WERI-Rb-1 (cell line): ENCODE measurements at regions not wholly inside any gene's neighbourhood (a gene's known extent, or its start where the extent isn't known, plus 50 kb on each side); places are given as distances from the start of the nearest gene placed in this dataset.

ENCODE experiments used
- DNase-seq: peaks from one replicate; pipeline ENCODE4 v3.0.0-alpha.2; 2020
- H3K27ac ChIP-seq: fragments of 250-450 bp; sonication (Bioruptor Pico); 2 replicates; pipeline ENCODE4 v1.5.1; 2020; ENCODE audit warnings: mild to moderate bottlenecking, moderate library complexity
- H3K27me3 ChIP-seq: fragments of 250-450 bp; sonication (Bioruptor Pico); 2 replicates; pipeline ENCODE4 v1.5.1; 2021; ENCODE audit warnings: mild to moderate bottlenecking, low read depth, moderate library complexity; ENCODE audit not compliant: insufficient read depth, severe bottlenecking
- H3K36me3 ChIP-seq: fragments of 250-450 bp; sonication (Bioruptor Pico); 2 replicates; pipeline ENCODE4 v1.5.1; 2020; ENCODE audit warnings: mild to moderate bottlenecking, moderate library complexity
- H3K4me3 ChIP-seq: 2 replicates; pipeline ENCODE4 v1.5.1; 2011; ENCODE audit warnings: low read depth, mild to moderate bottlenecking, control low read depth, low read length
- H3K9me3 ChIP-seq: fragments of 250-450 bp; sonication (Bioruptor Pico); 2 replicates; pipeline ENCODE4 v1.5.1; 2021; ENCODE audit warnings: mild to moderate bottlenecking, moderate library complexity; ENCODE audit not compliant: severe bottlenecking
- TF ChIP-seq, protein P1 (sequence below): IDR thresholded peaks from 2 replicates; pipeline ENCODE4 v1.5.1; 2011; ENCODE audit warnings: low read depth, mild to moderate bottlenecking, control low read depth, inconsistent platforms, low read length

- no peaks in the 10 kb centered on the region for H3K36me3 ChIP-seq
- no peak for DNase-seq
- no peak overlapping the region for H3K27ac ChIP-seq
- no peak overlapping the region for H3K4me3 ChIP-seq
- no peaks in the 10 kb centered on the region for H3K9me3 ChIP-seq
- H3K27me3 ChIP-seq = no peaks in the 10 kb centered on the region
- TF ChIP-seq, protein P1, sequence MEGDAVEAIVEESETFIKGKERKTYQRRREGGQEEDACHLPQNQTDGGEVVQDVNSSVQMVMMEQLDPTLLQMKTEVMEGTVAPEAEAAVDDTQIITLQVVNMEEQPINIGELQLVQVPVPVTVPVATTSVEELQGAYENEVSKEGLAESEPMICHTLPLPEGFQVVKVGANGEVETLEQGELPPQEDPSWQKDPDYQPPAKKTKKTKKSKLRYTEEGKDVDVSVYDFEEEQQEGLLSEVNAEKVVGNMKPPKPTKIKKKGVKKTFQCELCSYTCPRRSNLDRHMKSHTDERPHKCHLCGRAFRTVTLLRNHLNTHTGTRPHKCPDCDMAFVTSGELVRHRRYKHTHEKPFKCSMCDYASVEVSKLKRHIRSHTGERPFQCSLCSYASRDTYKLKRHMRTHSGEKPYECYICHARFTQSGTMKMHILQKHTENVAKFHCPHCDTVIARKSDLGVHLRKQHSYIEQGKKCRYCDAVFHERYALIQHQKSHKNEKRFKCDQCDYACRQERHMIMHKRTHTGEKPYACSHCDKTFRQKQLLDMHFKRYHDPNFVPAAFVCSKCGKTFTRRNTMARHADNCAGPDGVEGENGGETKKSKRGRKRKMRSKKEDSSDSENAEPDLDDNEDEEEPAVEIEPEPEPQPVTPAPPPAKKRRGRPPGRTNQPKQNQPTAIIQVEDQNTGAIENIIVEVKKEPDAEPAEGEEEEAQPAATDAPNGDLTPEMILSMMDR = no peak
These were observed 487.6 kb downstream of the COG6 start for GRCh38 chr13:40143106-40143505.

DNA sequence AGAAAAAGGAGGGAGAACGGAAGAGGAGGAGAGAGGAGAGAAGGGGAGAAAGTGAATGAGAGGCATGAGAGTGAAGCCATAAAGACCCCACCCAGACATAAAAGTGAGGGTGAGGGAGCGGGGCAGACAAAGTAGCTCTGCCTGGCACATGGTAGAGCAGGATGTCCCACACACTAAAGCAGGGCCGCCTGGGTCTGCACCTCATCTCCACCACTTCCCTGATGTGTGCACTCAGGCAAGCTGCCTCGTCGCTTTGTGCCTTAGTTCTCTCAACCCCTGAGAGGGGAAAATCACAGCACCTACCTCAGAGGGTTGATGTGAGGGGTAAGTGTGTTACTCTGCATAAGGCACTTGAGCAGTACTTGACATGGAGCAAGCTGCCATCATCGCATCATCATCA, 488.1 kb downstream of the COG6 start:
- DNase-seq = no peak
- no peak overlapping the region for H3K27ac ChIP-seq
- no peaks in the 10 kb centered on the region for H3K36me3 ChIP-seq
- TF ChIP-seq, protein P1 = no peak
- no peak overlapping the region for H3K4me3 ChIP-seq
- no peaks in the 10 kb centered on the region for H3K27me3 ChIP-seq
- no peaks in the 10 kb centered on the region for H3K9me3 ChIP-seq

- Histone ChIP-seq H3K4me3 (no peak overlapping the region), H3K36me3 (no peaks in the 10 kb centered on the region), H3K27ac (no peak overlapping the region), H3K9me3 (no peaks in the 10 kb centered on the region), H3K27me3 (no peaks in the 10 kb centered on the region)
- TF ChIP-seq, protein P1 = no peak
- DNase-seq = no peak
These were observed 489.7 kb downstream of the COG6 start for GRCh38 chr13:40145139-40145538.

DNA sequence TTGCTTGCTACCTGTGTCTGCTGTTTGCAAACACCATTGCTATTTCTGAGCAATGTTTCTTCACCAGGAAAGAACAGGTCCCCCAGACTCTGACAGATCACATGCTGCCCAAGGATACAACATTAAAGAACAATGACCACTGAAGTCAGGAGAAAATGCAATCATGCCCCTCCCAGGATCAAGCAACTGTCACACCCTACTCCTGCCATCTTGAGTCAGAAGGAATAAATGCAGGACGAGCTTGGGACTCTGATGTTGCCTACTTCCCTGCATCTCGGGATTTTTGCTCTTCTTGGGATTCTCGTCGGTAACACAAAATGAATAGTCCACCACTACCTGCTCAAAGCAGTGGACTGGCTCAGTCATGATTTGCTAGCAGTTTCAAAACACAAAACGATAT, 490.6 kb downstream of the COG6 start:
- Histone ChIP-seq H3K9me3 (no peaks in the 10 kb centered on the region), H3K27ac (no peak overlapping the region), H3K4me3 (no peak overlapping the region), H3K27me3 (no peaks in the 10 kb centered on the region), H3K36me3 (no peaks in the 10 kb centered on the region)
- TF ChIP-seq, protein P1 = no peak
- no peak for DNase-seq

DNA sequence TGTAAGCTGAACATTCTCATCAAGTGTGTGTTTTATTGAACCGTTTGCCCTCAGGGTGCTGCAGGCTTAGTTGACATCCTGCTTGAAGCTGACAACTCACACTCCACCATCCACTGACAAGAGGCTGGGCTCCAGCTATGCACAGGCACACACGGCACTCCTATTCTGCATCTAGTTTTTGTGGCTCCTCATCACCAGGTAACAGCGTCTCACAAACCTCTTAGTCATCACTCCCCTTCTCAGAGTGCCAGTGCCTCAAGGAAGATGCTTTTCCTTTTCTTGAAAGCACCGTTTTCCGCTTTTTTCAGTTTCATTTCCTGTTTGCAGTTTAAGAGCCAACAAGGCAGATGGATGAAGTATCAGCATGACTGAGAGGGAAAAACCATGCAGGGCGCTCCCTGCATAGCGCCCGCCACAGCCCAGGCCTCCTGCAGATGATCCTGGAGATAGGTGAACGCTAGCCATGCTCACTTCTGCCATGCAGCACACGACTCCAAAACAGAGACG, 491.2 kb downstream of the COG6 start:
- Histone ChIP-seq H3K36me3 (no peaks in the 10 kb centered on the region), H3K9me3 (no peaks in the 10 kb centered on the region), H3K27me3 (no peaks in the 10 kb centered on the region), H3K27ac (no peak overlapping the region), H3K4me3 (no peak overlapping the region)
- DNase-seq = no peak
- TF ChIP-seq, protein P1 = no peak

GRCh38 chr13:40148101-40148500, 492.6 kb downstream of the COG6 start:
- Histone ChIP-seq H3K36me3 (no peaks in the 10 kb centered on the region), H3K9me3 (no peaks in the 10 kb centered on the region), H3K27me3 (no peaks in the 10 kb centered on the region), H3K4me3 (no peak overlapping the region), H3K27ac (no peak overlapping the region)
- TF ChIP-seq, protein P1 = no peak
- DNase-seq = no peak
